H1 (cell line): ENCODE measurements at regions not wholly inside any gene's neighbourhood (a gene's known extent, or its start where the extent isn't known, plus 50 kb on each side); places are given as distances from the start of the nearest gene placed in this dataset.

Source experiments
- CTCF ChIA-PET: fragments of 300-600 bp; sonication (Branson Sonifier 250); formaldehyde crosslinking; loops from one replicate; lab custom pipeline; 2021; ENCODE audit not compliant: partially characterized antibody; lab: Charles Lee
- POLR2A ChIA-PET: fragments of 300-600 bp; sonication (Branson Sonifier 250); formaldehyde crosslinking; loops from one replicate; lab custom pipeline; 2021; ENCODE audit warnings: inconsistent platforms; ENCODE audit not compliant: partially characterized antibody; lab: Charles Lee
- DNase-seq, 2 experiments: peaks; one replicate each; pipeline versions ENCODE4 v3.0.0 to v3.0.0-alpha.2; 2010 to 2022; ENCODE audit warnings: low spot score in 2 of 2, low read depth in 1 of 2, mixed read lengths in 1 of 2
- FAIRE-seq: peaks from 2 replicates; lab custom pipeline; 2011; peaks lifted over from hg19 to GRCh38; lab: Jason Lieb, UNC
- H2AFZ ChIP-seq: 2 replicates; pipeline ENCODE4 v1.8.1; 2012; ENCODE audit warnings: low read length, inconsistent platforms
- H2AK5ac ChIP-seq: 2 replicates; pipeline ENCODE4 v1.6.1; 2013; ENCODE audit warnings: low read depth, low read length
- H2BK120ac ChIP-seq: replicated peaks from 2 replicates; pipeline ENCODE3; 2013; ENCODE audit warnings: low read depth, low read length, inconsistent platforms
- H2BK12ac ChIP-seq: 2 replicates; pipeline ENCODE4 v1.6.1; 2013; ENCODE audit warnings: low read depth, low read length
- H2BK15ac ChIP-seq: 2 replicates; pipeline ENCODE4 v1.6.1; 2013; ENCODE audit warnings: low read length
- H2BK20ac ChIP-seq: 2 replicates; pipeline ENCODE4 v1.6.1; 2013; ENCODE audit warnings: low read length
- H2BK5ac ChIP-seq: 2 replicates; pipeline ENCODE4 v1.6.1; 2013; ENCODE audit warnings: low read depth, low read length
- H3K14ac ChIP-seq: 2 replicates; pipeline ENCODE4 v1.6.1; 2013; ENCODE audit warnings: inconsistent platforms; ENCODE audit not compliant: insufficient read length
- H3K18ac ChIP-seq: 2 replicates; pipeline ENCODE4 v1.6.1; 2013; ENCODE audit warnings: low read length; ENCODE audit errors: extremely low read depth
- H3K23ac ChIP-seq: 2 replicates; pipeline ENCODE4 v1.6.1; 2013; ENCODE audit warnings: inconsistent platforms; ENCODE audit not compliant: insufficient read length
- H3K23me2 ChIP-seq: 2 replicates; pipeline ENCODE4 v1.6.1; 2013; ENCODE audit warnings: low read depth, low read length
- H3K27ac ChIP-seq: 2 replicates; pipeline ENCODE4 v1.6.1; 2011; ENCODE audit warnings: low read depth, low read length, inconsistent platforms
- H3K27me3 ChIP-seq, 4 experiments: replicated peaks in 1 of 4; 1 replicate in 1 of 4; 2 replicates in 3 of 4; pipeline versions ENCODE4 v1.6.1 to v1.8.1; 2011 to 2013; ENCODE audit warnings: low read length in 3 of 4, mild to moderate bottlenecking in 3 of 4, inconsistent platforms in 2 of 4, mixed read lengths in 2 of 4, moderate library complexity in 1 of 4; ENCODE audit not compliant: control insufficient read depth in 3 of 4, insufficient read depth in 3 of 4; ENCODE audit errors: extremely low read depth in 1 of 4
- H3K36me3 ChIP-seq, 4 experiments: 2 replicates each; pipeline versions ENCODE4 v1.6.1 to v1.8.1; 2011 to 2013; ENCODE audit warnings: mild to moderate bottlenecking in 4 of 4, low read length in 3 of 4, moderate library complexity in 2 of 4, control low read depth in 1 of 4, inconsistent platforms in 1 of 4; ENCODE audit not compliant: insufficient read depth in 4 of 4, control insufficient read depth in 2 of 4
- H3K4ac ChIP-seq: replicated peaks from 2 replicates; pipeline ENCODE3; 2013; ENCODE audit warnings: low read length, low read depth, mixed read lengths, inconsistent platforms; ENCODE audit not compliant: insufficient read length
- H3K4me1 ChIP-seq, 4 experiments: replicated peaks in 1 of 4; 1 replicate in 1 of 4; 2 replicates in 3 of 4; pipeline versions ENCODE4 v1.6.1 to v1.8.1; 2011 to 2013; ENCODE audit warnings: low read length in 3 of 4, inconsistent platforms in 2 of 4, mixed read lengths in 1 of 4; ENCODE audit not compliant: insufficient read depth in 4 of 4, control insufficient read depth in 3 of 4
- H3K4me2 ChIP-seq, 2 experiments: 2 replicates each; pipeline versions ENCODE4 v1.6.1 to v1.8.1; 2011 to 2013; ENCODE audit warnings: low read depth in 2 of 2, low read length in 2 of 2, control low read depth in 1 of 2, inconsistent platforms in 1 of 2, mild to moderate bottlenecking in 1 of 2; ENCODE audit not compliant: insufficient read depth in 1 of 2
- H3K4me3 ChIP-seq, 4 experiments: fragments of 200-600, 300-600 bp in 1 of 4; sonication (generic), shearing (Covaris generic), sonication (Bioruptor Twin) in 1 of 4; 2 replicates each; pipeline versions ENCODE4 v1.5.1 to v1.8.1; 2011 to 2016; ENCODE audit warnings: low read length in 4 of 4, low read depth in 3 of 4, control low read depth in 2 of 4, inconsistent platforms in 2 of 4, mild to moderate bottlenecking in 2 of 4, mixed read lengths in 1 of 4, moderate library complexity in 1 of 4; ENCODE audit not compliant: insufficient read depth in 2 of 4; ENCODE audit errors: extremely low read depth in 1 of 4
- H3K56ac ChIP-seq: replicated peaks from 2 replicates; pipeline ENCODE3; 2013; ENCODE audit warnings: low read depth, mild to moderate bottlenecking, mixed read lengths, low read length, inconsistent platforms; ENCODE audit not compliant: insufficient read length
- H3K79me1 ChIP-seq: 2 replicates; pipeline ENCODE4 v1.6.1; 2013; ENCODE audit warnings: low read depth, low read length, control low read depth
- H3K79me2 ChIP-seq, 2 experiments: 2 replicates each; pipeline versions ENCODE4 v1.6.1 to v1.8.1; 2012 to 2013; ENCODE audit warnings: low read length in 2 of 2, mild to moderate bottlenecking in 2 of 2, inconsistent platforms in 1 of 2; ENCODE audit not compliant: insufficient read depth in 2 of 2, control insufficient read depth in 1 of 2
- H3K9ac ChIP-seq, 4 experiments: replicated peaks in 1 of 4; 1 replicate in 1 of 4; 2 replicates in 3 of 4; pipeline versions ENCODE4 v1.6.1 to v1.8.1; 2011 to 2013; ENCODE audit warnings: low read depth in 3 of 4, low read length in 3 of 4, control low read depth in 2 of 4, mild to moderate bottlenecking in 2 of 4, moderate library complexity in 2 of 4, inconsistent platforms in 1 of 4; ENCODE audit errors: extremely low read depth in 1 of 4
- H3K9me3 ChIP-seq, 2 experiments: 2 replicates each; pipeline versions ENCODE4 v1.6.1 to v1.8.1; 2012 to 2013; ENCODE audit warnings: mild to moderate bottlenecking in 2 of 2, moderate library complexity in 2 of 2, control low read depth in 1 of 2, inconsistent platforms in 1 of 2, low read depth in 1 of 2, low read length in 1 of 2, mixed read lengths in 1 of 2; ENCODE audit not compliant: insufficient read depth in 2 of 2
- H4K20me1 ChIP-seq, 2 experiments: replicated peaks in 1 of 2; 2 replicates each; pipeline versions ENCODE3 to v1.8.1; 2011 to 2013; ENCODE audit warnings: inconsistent platforms in 2 of 2, low read length in 2 of 2, mild to moderate bottlenecking in 1 of 2; ENCODE audit not compliant: insufficient read depth in 2 of 2, control insufficient read depth in 1 of 2
- H4K5ac ChIP-seq: 2 replicates; pipeline ENCODE4 v1.6.1; 2013; ENCODE audit warnings: low read length, low read depth, mixed read lengths, inconsistent platforms; ENCODE audit not compliant: insufficient read length
- H4K8ac ChIP-seq: 2 replicates; pipeline ENCODE4 v1.8.0; 2013; ENCODE audit warnings: mild to moderate bottlenecking, moderate library complexity, low read length, inconsistent platforms; ENCODE audit not compliant: insufficient read depth; ENCODE audit errors: extremely low read depth
- H4K91ac ChIP-seq: replicated peaks from 2 replicates; pipeline ENCODE3; 2013; ENCODE audit warnings: low read length, mixed read lengths, inconsistent platforms; ENCODE audit not compliant: insufficient read length
- ATF3 ChIP-seq: IDR thresholded peaks from 2 replicates; pipeline ENCODE4 v1.6.1; 2011; ENCODE audit warnings: low read depth, mild to moderate bottlenecking, low read length; ENCODE audit not compliant: insufficient read depth
- BACH1 ChIP-seq: IDR thresholded peaks from 2 replicates; pipeline ENCODE4 v1.6.1; 2012; ENCODE audit warnings: low read length, improper control_type of control experiment
- CBX5 ChIP-seq: fragments of 300-800, 300-1000 bp; sonication (generic); IDR thresholded peaks from 2 replicates; pipeline ENCODE4 v1.7.1; 2016; ENCODE audit warnings: antibody characterized with exemption, low read length, low read depth
- CTBP2 ChIP-seq: IDR thresholded peaks from 2 replicates; pipeline ENCODE4 v1.7.0; 2011; ENCODE audit warnings: borderline replicate concordance, mild to moderate bottlenecking, moderate library complexity, mixed read lengths, low read length; ENCODE audit not compliant: insufficient read depth, insufficient read length
- EZH2 ChIP-seq: fragments of 200-600 bp; sonication (generic); IDR thresholded peaks from 2 replicates; pipeline ENCODE4 v1.7.1; 2012; ENCODE audit warnings: low read depth, mild to moderate bottlenecking, moderate library complexity, low read length, inconsistent platforms; ENCODE audit not compliant: severe bottlenecking
- KDM1A ChIP-seq: fragments of 200-600, 300-600 bp; sonication (generic); IDR thresholded peaks from 2 replicates; pipeline ENCODE4 v1.7.1; 2016; ENCODE audit warnings: mild to moderate bottlenecking, low read length, borderline replicate concordance
- MAX ChIP-seq: IDR thresholded peaks from 2 replicates; pipeline ENCODE4 v1.6.1; 2012; ENCODE audit warnings: inconsistent platforms
- RXRA ChIP-seq: IDR thresholded peaks from 2 replicates; pipeline ENCODE4 v1.6.1; 2011; ENCODE audit warnings: low read depth, mild to moderate bottlenecking, low read length, moderate library complexity; ENCODE audit not compliant: insufficient read depth
- SIRT6 ChIP-seq: IDR thresholded peaks from one replicate; pipeline ENCODE4 v1.7.1; 2012; ENCODE audit warnings: low read length, inconsistent platforms
- TCF12 ChIP-seq: IDR thresholded peaks from 2 replicates; pipeline ENCODE4 v1.6.1; 2011; ENCODE audit warnings: low read depth, mild to moderate bottlenecking, low read length
- USF2 ChIP-seq: IDR thresholded peaks from 2 replicates; pipeline ENCODE4 v1.6.1; 2011; ENCODE audit warnings: low read length, improper control_type of control experiment
- ZNF274 ChIP-seq: IDR thresholded peaks from 2 replicates; pipeline ENCODE4 v1.7.0; 2012; ENCODE audit warnings: low read length, borderline replicate concordance; ENCODE audit errors: extremely low read depth
- WGBS, 2 experiments: shearing (Covaris generic) in 1 of 2; methylation state at CpG; one replicate each; pipeline versions ENCODE4 v1.1.6 to v1.1.7; 2013 to 2015; ENCODE audit warnings: low lambda C conversion rate in 2 of 2, mixed read lengths in 2 of 2, inconsistent platforms in 1 of 2, low coverage in 1 of 2, missing lambda C conversion rate in 1 of 2; ENCODE audit not compliant: insufficient replicate concordance in 2 of 2, insufficient coverage in 1 of 2, insufficient read length in 1 of 2; ENCODE audit errors: extremely low coverage in 1 of 2, missing lambda C conversion rate in 1 of 2; 5-methylcytosine and 5-hydroxymethylcytosine counted together

GRCh38 chr3:115350606-115351005 lies 203.5 kb upstream of the ZBTB20 start:
- no peak overlapping the region for H4K5ac ChIP-seq
- FAIRE-seq (no peak), DNase-seq (no peak)
- no peak overlapping the region for H2BK20ac ChIP-seq
- H2BK120ac ChIP-seq, result no peak overlapping the region
- H2BK15ac ChIP-seq, result no peak overlapping the region
- no peak overlapping the region for H3K4me3 ChIP-seq
- H3K23me2 ChIP-seq, result no peaks in the 10 kb centered on the region
- peaks cover 0 to 5% (median 0%) of the 10 kb centered on the region in 4 experiments; a peak in 2 of 7 replicates for H3K4me1 ChIP-seq
- H3K4me2 ChIP-seq, result no peak overlapping the region
- H3K4ac ChIP-seq, result no peak overlapping the region
- H3K18ac ChIP-seq, result no peak overlapping the region
- H3K56ac ChIP-seq, result no peak overlapping the region
- H2BK5ac ChIP-seq, result no peak overlapping the region
- H3K23ac ChIP-seq, result no peak overlapping the region
- no peaks in the 10 kb centered on the region for H4K20me1 ChIP-seq
- POLR2A ChIA-PET, result no interaction called here
- H2AFZ ChIP-seq, result no peak overlapping the region
- no peak overlapping the region for H2AK5ac ChIP-seq
- H2BK12ac ChIP-seq, result no peak overlapping the region
- no peak overlapping the region for H4K91ac ChIP-seq
- no peak overlapping the region for H3K14ac ChIP-seq
- 88% methylated on average over 3 of the region's 3 CpGs; no CpG with 5 or more reads in 1 of the 2 experiments for WGBS, 2 experiments
- no peak overlapping the region for H3K9ac ChIP-seq
- H3K27ac ChIP-seq, result no peak overlapping the region
- no peaks in the 10 kb centered on the region for H3K79me2 ChIP-seq
- H3K79me1 ChIP-seq, result no peaks in the 10 kb centered on the region
- CTCF ChIA-PET, result no interaction called here
- no peak overlapping the region for H4K8ac ChIP-seq
- no peaks in the 10 kb centered on the region for H3K9me3 ChIP-seq
- peaks cover 0 to 1% (median 0%) of the 10 kb centered on the region in 4 experiments; a peak in 1 of 7 replicates for H3K27me3 ChIP-seq
- no peaks in the 10 kb centered on the region for H3K36me3 ChIP-seq
- TF ChIP-seq ATF3 (no peak), CTBP2 (no peak), USF2 (no peak), EZH2 (no peak), TCF12 (no peak), ZNF274 (no peak), BACH1 (no peak), SIRT6 (no peak), RXRA (no peak), CBX5 (no peak), MAX (no peak), KDM1A (no peak)
